NCI-H510A treated with DMSO at 0.1 percent for 48 hours (cell line): ENCODE measurements at regions not wholly inside any gene's neighbourhood (a gene's known extent, or its start where the extent isn't known, plus 50 kb on each side); places are given as distances from the start of the nearest gene placed in this dataset.
"Not testable (repeated sequence)": the region's sequence is repeated elsewhere in the genome, so short reads cannot be mapped to it uniquely, and the experiment has no call there.

ENCODE experiments used
- DNase-seq: peaks from one replicate; lab custom pipeline; 2025; lab: John Stamatoyannopoulos, UW

- no peak for DNase-seq
Measured at GRCh38 chr3:78421247-78421966, 1346.4 kb downstream of the ROBO1 start.

DNA sequence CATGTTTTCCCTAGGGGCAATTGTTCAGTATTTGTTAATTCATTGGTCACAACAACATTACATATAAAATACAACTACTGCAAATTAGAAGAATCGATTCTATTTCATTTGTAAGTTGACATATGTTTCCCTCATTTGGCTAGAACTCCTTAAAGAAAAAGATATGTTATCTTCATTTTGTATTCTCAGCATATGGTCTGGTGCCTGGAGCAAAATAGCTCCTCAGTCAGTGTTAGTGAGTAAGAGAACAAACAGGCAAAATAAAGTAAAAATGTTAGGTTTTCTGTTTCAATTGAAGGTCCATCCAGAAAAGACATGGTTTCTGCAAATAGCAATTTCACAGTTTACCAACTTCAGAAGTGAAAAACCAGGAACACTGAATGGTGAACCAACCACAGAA lies 1343.1 kb downstream of the ROBO1 start:
- no peak for DNase-seq

DNA sequence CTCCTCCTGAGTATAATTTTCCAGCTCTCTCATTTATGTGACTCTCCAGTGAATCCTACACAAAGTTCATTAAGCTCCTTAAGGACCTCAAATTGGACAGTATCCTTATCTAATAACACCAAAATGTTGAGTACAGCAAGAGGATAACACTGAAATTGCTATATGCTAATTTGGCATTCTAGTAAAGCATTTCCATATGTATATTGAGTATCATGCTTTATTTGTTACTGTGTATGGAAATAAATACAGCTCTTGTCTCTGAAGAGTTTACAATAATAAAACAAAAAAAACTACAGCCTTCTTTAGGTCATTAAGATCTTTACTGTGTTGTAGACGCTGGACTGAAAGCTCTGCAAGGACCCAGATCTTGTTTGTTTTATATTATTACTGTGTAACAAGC lies 1341.3 kb downstream of the ROBO1 start:
- DNase-seq = no peak

DNA sequence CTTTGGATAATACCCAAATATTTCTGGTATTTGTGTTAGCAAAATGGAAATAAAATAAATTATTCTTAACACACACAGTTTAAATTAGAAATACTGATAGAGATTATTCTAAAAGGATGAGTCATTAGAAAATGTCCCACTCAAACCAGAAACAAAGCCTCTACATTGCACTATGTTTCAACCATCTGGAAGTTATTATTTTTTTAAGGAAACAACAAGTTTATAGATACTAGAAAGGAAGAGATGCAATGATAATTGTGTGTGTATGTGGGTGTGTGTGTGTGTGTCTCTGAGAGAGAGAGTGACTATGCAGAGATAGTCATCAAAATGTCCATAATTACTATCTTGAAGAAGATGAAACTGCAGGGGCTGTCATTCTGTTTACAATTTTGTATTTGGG lies 1340.5 kb downstream of the ROBO1 start:
- no peak for DNase-seq

GRCh38 chr3:78430741-78431140 lies 1337.1 kb downstream of the ROBO1 start:
- DNase-seq = no peak

- no peak for DNase-seq
Measured at GRCh38 chr3:78434801-78435200, 1333.0 kb downstream of the ROBO1 start.

DNA sequence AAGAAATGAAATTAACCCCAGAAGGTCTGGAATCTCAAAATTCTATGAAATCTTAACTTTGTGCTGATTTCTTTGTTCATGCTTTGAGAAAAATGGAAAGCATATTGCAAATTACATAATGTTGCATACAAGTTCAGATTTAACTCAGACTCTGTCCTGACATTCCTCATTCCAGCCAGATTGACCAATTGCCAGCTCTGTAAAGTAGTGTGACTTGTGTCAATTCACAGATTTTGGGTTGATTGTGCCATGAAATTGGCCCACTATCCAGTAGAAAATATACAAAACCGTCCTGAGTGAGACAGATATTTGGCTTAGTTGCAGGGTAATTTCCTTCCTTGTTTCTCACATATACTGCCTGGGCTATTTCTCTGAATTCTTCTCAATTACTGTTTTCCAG lies 1312.6 kb downstream of the ROBO1 start:
- DNase-seq = no peak

DNA sequence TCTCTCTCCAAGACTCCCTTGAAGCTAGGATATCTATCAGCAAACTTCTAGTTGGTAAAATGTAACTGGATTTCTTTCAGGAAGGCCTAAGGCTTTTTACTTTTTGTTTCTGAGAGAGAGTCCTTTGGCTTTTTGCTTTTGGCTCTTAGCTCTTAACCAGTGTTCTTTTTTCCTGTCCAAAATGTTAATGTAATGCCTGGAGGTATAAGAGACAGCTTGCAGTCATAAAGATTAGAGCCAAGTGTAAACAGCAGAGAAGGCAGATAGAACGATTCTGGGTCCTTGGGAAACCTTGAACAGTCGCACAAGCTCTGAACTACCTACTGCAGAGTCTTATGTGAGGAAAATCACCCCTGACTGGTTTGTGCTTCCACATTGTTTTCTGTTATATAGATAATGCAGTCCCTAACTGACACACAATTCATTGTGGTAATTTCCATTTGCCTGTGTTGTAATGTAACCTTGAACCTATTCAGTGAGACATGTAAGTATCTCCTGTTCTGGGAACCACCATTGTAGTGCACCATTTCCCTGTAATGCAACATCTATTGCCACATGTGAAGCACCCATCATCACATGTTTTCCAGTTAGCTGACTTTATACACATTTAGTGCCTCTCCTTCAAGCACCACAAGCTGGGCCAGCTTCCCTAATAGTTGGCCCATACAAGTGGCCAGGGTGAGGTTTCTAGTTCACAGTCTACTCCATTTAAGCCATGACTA lies 1311.9 kb downstream of the ROBO1 start:
- no peak for DNase-seq

GRCh38 chr3:78459796-78460195 lies 1308.0 kb downstream of the ROBO1 start:
- no peak for DNase-seq

DNA sequence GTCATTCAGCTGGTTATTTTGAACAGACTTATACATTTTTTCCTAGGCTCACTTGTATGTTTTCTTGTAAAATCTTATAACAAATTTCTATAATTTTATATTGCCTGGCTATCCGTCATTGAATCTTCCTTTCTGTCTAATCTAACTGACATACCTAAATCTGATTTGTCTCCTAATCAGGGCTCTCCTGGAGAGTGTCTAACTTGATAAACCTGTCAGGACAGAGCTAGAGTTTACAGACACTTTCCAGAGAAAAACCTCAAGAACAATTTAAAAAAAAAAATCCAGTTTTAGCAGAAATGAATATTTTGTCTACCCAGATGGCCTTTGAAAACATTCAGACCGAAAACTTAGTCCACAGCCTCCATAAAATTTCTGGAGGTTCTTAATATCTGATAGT lies 1305.8 kb downstream of the ROBO1 start:
- DNase-seq = no peak

DNA sequence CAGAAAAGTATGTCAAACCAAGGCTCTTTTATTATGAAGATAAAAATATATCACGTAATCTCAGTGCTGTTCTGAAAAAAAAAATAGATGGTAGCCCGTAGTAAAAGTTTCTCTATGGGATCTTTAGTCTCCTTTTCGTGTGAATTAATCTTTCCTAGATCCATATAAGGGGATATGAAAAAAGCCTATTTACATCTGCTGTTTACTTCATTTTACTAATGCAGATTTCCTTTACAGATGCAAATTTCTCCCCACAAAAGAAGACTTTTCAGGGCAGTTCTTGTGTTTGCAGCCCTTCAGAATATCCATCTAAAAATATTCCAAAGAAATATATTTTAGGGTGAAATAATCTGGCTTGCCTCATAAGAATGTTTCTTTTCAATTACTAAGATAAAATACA lies 1291.7 kb downstream of the ROBO1 start:
- no peak for DNase-seq

DNA sequence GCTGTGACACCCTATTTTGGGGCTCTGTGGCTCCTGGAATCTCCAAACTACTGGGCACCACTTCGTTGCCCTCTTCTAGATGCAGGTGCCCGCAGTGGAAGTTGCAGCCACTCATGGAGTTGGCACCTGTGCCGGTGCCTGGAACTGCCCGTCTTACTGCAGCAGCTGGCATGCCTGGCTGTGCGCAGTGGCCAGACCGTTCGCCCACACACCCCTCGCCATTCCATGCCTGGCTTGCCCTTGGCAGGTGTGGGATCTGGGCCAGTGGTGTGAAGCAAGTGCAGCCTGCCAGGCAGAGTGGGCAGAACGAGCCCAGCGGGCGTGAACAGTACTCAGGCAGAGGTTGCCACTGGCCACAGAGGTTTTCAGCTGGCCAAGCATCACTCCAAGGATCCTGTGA lies 1286.7 kb downstream of the ROBO1 start:
- DNase-seq = no peak

DNA sequence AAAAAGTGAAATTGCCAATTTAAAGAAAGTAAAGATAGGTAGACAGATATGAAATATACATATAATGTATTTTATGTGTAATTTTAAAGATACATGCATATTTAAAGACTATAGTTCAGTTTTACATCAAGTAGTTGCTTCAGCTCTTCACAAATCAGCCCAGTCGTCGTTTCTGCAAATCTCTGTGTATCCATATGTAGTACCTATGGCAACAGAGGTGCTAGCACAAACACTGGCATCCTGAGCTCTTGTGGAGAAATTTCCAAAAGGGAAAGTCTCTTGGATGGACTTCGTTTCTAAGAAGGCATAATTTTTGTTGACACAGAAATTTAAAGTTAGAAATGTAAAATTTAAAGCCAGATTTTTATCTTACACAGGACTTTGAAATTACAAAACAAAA lies 1284.7 kb downstream of the ROBO1 start:
- no peak for DNase-seq

DNA sequence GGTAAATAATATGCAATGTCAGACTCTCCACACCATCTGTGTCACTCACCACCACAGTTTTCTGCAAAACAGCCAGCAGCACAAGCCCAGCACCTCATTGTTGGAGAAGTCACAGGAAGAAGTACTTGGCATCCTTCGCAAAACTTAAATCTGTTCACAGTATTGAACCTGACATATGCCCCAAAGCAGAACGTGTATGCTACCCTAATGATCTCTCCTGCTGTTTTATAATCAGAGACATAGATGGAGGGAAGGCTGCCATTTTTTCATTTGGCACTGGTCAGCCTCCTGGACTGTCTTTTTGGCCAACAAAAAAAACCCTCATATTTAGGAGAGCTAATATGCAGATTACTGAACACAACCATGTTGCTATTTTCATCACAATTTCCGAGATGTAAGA lies 1272.9 kb downstream of the ROBO1 start:
- no peak for DNase-seq

- no peak for DNase-seq
Measured at GRCh38 chr3:78495301-78495700, 1272.5 kb downstream of the ROBO1 start.

- peak; percentile 23 for DNase-seq
Measured at GRCh38 chr3:78496501-78496900, 1271.3 kb downstream of the ROBO1 start.

DNA sequence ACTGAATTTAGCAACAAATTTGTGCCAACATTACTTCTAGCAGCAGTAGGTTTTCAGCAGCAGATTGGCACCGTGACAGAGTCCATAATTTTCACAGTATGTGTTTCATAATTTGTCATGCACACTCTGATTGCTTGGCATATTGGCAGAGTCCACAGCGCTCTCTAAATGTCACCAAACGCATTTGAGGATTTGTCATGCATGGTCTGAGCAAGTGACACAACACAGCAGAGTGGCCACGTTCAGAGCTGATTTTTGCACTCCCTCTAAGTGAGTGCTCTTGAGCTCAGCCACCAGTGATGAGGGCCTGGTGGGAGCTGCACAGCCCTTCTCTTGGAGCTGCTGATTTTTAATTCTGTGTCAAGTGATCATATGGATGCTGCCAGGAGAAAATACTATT lies 1270.8 kb downstream of the ROBO1 start:
- peak; percentile 23 for DNase-seq

DNA sequence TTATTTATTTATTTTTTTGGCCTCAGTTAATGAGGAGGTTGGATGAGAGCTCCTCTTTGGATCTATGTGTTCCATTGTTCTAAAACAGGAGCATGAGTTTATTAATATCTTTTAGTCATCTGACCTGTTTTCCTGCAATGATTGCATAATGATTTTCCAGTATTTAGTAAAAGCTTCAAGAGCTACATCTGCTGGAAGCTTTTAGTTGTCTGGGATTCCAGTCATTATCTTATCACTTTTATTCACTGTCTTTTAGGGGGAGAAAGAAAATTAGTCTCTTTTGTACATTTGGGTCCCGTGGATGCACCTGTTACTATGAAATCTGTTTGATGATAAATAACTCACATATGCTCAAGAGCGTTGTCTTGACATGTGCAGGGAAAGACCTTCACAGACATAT lies 1270.0 kb downstream of the ROBO1 start:
- peak; percentile 43 for DNase-seq

DNA sequence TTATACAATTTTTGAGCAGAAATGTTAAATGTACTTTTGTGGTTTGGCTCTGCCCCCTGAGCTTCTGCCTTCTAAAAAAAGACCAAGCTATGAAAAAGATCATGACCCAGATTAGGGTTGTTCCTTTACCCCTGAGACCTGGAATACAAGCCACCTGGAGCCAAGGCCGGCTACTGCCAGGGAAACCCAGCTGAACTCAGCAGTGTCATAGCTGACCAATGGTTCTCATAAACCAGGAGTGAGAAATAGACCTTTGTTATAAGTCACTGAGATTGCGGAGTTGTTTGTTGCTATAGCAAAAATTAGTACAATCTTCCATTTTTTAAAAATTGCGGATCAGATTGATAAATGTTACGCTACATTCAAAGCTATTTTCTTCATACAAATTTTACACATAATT lies 1261.7 kb downstream of the ROBO1 start:
- DNase-seq = no peak

DNA sequence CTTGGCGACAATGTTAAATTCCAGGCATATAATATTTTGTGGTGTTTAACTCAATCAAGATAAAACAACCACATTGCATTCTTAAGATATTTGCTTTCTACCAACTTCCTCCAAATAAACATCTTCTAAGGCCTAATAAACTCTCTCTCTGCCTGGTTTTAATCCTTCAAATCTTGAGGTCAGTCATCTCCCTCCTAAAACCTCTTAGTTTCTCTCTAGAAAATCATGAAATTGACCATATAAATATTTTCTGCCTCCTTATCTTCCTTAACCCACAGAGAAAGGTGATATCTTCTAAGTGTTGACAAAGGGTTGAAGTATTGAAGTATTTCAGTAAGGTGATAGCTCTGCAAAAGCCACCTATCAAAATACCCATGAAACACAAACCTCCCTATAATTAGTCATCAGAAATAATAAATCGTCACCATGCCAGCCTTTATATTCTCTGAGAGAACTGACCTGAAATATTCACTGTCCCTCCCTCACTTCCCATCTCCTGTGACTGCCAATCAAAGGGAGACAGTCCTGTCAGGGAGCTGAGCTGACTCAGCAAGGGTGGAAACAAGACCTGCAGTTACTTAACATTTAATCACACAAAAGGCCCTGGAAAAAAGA lies 1261.1 kb downstream of the ROBO1 start:
- no peak for DNase-seq

DNA sequence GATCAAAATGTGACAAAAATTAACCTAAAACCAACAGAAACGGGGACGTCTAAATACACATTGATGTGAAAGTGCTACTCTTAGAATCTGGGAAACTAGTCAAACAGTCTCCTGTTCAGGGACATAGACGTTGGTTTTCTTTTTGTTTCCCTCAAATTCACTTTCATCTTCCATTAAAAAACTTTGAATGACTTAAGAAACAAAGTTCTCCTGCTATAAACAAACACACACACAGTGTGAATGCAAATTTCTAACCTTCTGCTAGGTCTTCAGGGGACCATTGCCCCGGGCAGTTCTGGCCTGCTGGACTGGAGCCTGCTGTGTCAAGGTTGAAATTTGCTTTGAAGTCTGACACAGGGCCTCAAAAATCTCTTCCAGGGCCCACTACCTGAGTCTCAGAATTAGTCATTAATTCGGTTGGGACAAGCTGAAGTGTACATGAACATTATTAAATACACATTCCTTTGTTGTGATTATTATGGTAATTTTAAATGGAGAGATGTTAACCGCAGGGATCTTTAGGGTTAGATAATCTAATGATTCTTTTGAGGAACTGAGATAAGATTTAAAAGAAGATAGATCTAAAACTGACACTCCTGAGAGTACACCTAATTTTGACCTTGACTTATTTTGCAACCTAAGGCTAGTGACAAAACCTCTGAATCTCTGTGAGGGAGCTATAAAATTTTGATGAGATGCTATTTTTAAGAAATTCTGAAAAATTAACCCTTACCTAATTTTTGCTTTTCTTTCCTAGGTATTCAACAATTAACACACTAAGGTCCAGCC lies 1260.4 kb downstream of the ROBO1 start:
- no peak for DNase-seq

- DNase-seq = no peak
Measured at GRCh38 chr3:78511840-78512239, 1256.0 kb downstream of the ROBO1 start.

- not testable (repeated sequence) for DNase-seq
Measured at GRCh38 chr3:78512786-78513185, 1255.0 kb downstream of the ROBO1 start.
